Tibial nerve (tissue), 4 donors: ENCODE measurements at regions not wholly inside any gene's neighbourhood (a gene's known extent, or its start where the extent isn't known, plus 50 kb on each side); places are given as distances from the start of the nearest gene placed in this dataset.

Source experiments
- DNase-seq, 2 donors: peaks; one replicate each; pipeline ENCODE4 v3.0.0-alpha.2; 2019; ENCODE audit warnings: low spot score in 2 of 2
- H3K27ac ChIP-seq, 4 donors: fragments of 200-600 bp; sonication (generic) in 3 of 4; one replicate each; pipeline ENCODE4 v1.5.1; 2017 to 2019; ENCODE audit warnings: mild to moderate bottlenecking in 1 of 4
- H3K27me3 ChIP-seq, 2 donors: fragments of 200-600 bp; sonication (generic) in 1 of 2; one replicate each; pipeline versions ENCODE4 v1.5.1 to v1.6.0; 2017 to 2019
- H3K36me3 ChIP-seq, 3 donors: fragments of 200-600 bp; sonication (generic); one replicate each; pipeline ENCODE4 v1.5.1; 2018 to 2019
- H3K4me1 ChIP-seq, 4 donors: fragments of 200-600 bp; sonication (generic) in 3 of 4; one replicate each; pipeline ENCODE4 v1.5.1; 2017 to 2019
- H3K4me3 ChIP-seq, 4 donors: fragments of 200-600 bp; sonication (generic) in 3 of 4; one replicate each; pipeline ENCODE4 v1.5.1; 2017 to 2019; ENCODE audit warnings: mild to moderate bottlenecking in 1 of 4, moderate library complexity in 1 of 4
- H3K9me3 ChIP-seq, 4 donors: fragments of 200-600 bp; sonication (generic) in 3 of 4; one replicate each; pipeline ENCODE4 v1.5.1; 2017 to 2019
- CTCF ChIP-seq, 5 experiments: fragments of 200-600 bp in 3 of 5; fragments of 450-650 bp in 2 of 5; sonication (generic) in 3 of 5; IDR thresholded peaks; one replicate each; pipeline ENCODE4 v1.5.1; 2016 to 2019; ENCODE audit warnings: antibody characterized with exemption in 5 of 5, mild to moderate bottlenecking in 3 of 5, moderate library complexity in 2 of 5
- EP300 ChIP-seq, 2 donors: sonication (generic); formaldehyde crosslinking; IDR thresholded peaks; one replicate each; pipeline ENCODE4 v1.6.1; 2017; ENCODE audit warnings: antibody characterized with exemption in 2 of 2, mild to moderate bottlenecking in 1 of 2
- POLR2A ChIP-seq, 2 donors: fragments of 450-650 bp; IDR thresholded peaks; one replicate each; pipeline ENCODE4 v1.6.1; 2017; ENCODE audit warnings: antibody characterized with exemption in 2 of 2, mild to moderate bottlenecking in 2 of 2, moderate library complexity in 2 of 2
- WGBS, 2 donors: methylation state at CpG; one replicate each; pipeline ENCODE4 v1.1.5; 2018; 5-methylcytosine and 5-hydroxymethylcytosine counted together

GRCh38 chr1:191582169-191582568, 576.1 kb upstream of the RGS18 start:
- no peak for DNase-seq
- WGBS, 2 donors: 58 to 60% methylated on average over 1 of the region's 1 CpG
- no peaks in the 10 kb centered on the region for H3K4me1 ChIP-seq
- no peaks in the 10 kb centered on the region for H3K9me3 ChIP-seq
- H3K27me3 ChIP-seq: no peaks in the 10 kb centered on the region
- TF ChIP-seq EP300 (IDR thresholded peaks at IDR 0.05): no peak
- no peak overlapping the region for H3K27ac ChIP-seq
- H3K4me3 ChIP-seq: no peak overlapping the region
- no peaks in the 10 kb centered on the region for H3K36me3 ChIP-seq

GRCh38 chr1:191585095-191585494, 573.2 kb upstream of the RGS18 start:
- no peaks in the 10 kb centered on the region for H3K36me3 ChIP-seq
- no peak for DNase-seq
- H3K9me3 ChIP-seq: no peaks in the 10 kb centered on the region
- H3K4me3 ChIP-seq: no peak overlapping the region
- no peaks in the 10 kb centered on the region for H3K27me3 ChIP-seq
- no peak for TF ChIP-seq POLR2A (IDR thresholded peaks at IDR 0.05)
- H3K27ac ChIP-seq: no peak overlapping the region
- H3K4me1 ChIP-seq: no peaks in the 10 kb centered on the region
- WGBS, 2 donors: 69 to 72% methylated on average over 2 of the region's 2 CpGs

- no peaks in the 10 kb centered on the region for H3K36me3 ChIP-seq
- WGBS, 2 donors: 81 to 95% methylated on average over 1 of the region's 1 CpG
- H3K4me3 ChIP-seq: no peak overlapping the region
- DNase-seq: no peak
- H3K27me3 ChIP-seq: no peaks in the 10 kb centered on the region
- TF ChIP-seq CTCF (IDR thresholded peaks at IDR 0.05): no peak
- no peak for TF ChIP-seq EP300 (IDR thresholded peaks at IDR 0.05)
- no peak for TF ChIP-seq POLR2A (IDR thresholded peaks at IDR 0.05)
- no peaks in the 10 kb centered on the region for H3K9me3 ChIP-seq
- H3K27ac ChIP-seq: no peak overlapping the region
- peaks cover 0 to 12% (median 0%) of the 10 kb centered on the region in 4 donors for H3K4me1 ChIP-seq
These were observed 569.4 kb upstream of the RGS18 start for GRCh38 chr1:191588905-191589304.

- H3K9me3 ChIP-seq: no peaks in the 10 kb centered on the region
- peaks cover 0 to 12% (median 0%) of the 10 kb centered on the region in 4 donors for H3K4me1 ChIP-seq
- H3K4me3 ChIP-seq: no peak overlapping the region
- DNase-seq: no peak
- H3K27ac ChIP-seq: no peak overlapping the region
- TF ChIP-seq POLR2A (IDR thresholded peaks at IDR 0.05) (no peak), CTCF (IDR thresholded peaks at IDR 0.05) (no peak), EP300 (IDR thresholded peaks at IDR 0.05) (no peak)
- WGBS, 2 donors: 93 to 99% methylated on average over 4 of the region's 4 CpGs
- H3K27me3 ChIP-seq: no peaks in the 10 kb centered on the region
- H3K36me3 ChIP-seq: no peaks in the 10 kb centered on the region
These were observed 568.7 kb upstream of the RGS18 start for GRCh38 chr1:191589536-191589935.

GRCh38 chr1:191590578-191590977, 567.7 kb upstream of the RGS18 start:
- Histone ChIP-seq H3K4me1 (peaks cover 0 to 12% (median 0%) of the 10 kb centered on the region in 4 donors), H3K9me3 (no peaks in the 10 kb centered on the region), H3K27me3 (no peaks in the 10 kb centered on the region), H3K36me3 (no peaks in the 10 kb centered on the region), H3K27ac (no peak overlapping the region), H3K4me3 (no peak overlapping the region)
- 60 to 61% methylated on average over 3 of the region's 3 CpGs for WGBS, 2 donors
- no peak for DNase-seq
- TF ChIP-seq CTCF (IDR thresholded peaks at IDR 0.05): no peak
- no peak for TF ChIP-seq POLR2A (IDR thresholded peaks at IDR 0.05)
- no peak for TF ChIP-seq EP300 (IDR thresholded peaks at IDR 0.05)

- no peak for DNase-seq
- Histone ChIP-seq H3K9me3 (no peaks in the 10 kb centered on the region), H3K36me3 (no peaks in the 10 kb centered on the region), H3K4me3 (no peak overlapping the region), H3K4me1 (peaks cover 0 to 12% (median 0%) of the 10 kb centered on the region in 4 donors), H3K27ac (no peak overlapping the region), H3K27me3 (no peaks in the 10 kb centered on the region)
- 93 to 97% methylated on average over 1 of the region's 1 CpG for WGBS, 2 donors
- no peak for TF ChIP-seq POLR2A (IDR thresholded peaks at IDR 0.05)
- no peak for TF ChIP-seq CTCF (IDR thresholded peaks at IDR 0.05)
- no peak for TF ChIP-seq EP300 (IDR thresholded peaks at IDR 0.05)
These were observed 566.2 kb upstream of the RGS18 start for GRCh38 chr1:191592039-191592438.
